Ovary (tissue), 7 donors: ENCODE measurements at regions not wholly inside any gene's neighbourhood (a gene's known extent, or its start where the extent isn't known, plus 50 kb on each side); places are given as distances from the start of the nearest gene placed in this dataset.

Experiments used
- DNase-seq, 5 donors: peaks; one replicate each; pipeline ENCODE4 v3.0.0-alpha.2; 2019 to 2020
- H3K27ac ChIP-seq, 2 donors: fragments of 200-600 bp; one replicate each; pipeline versions ENCODE4 v1.5.1 to v1.8.0; 2019 to 2022
- H3K27me3 ChIP-seq: fragments of 200-600 bp; one replicate; pipeline ENCODE4 v1.8.0; 2022
- H3K36me3 ChIP-seq: fragments of 200-600 bp; sonication (generic); one replicate; pipeline ENCODE4 v1.5.1; 2019
- H3K4me1 ChIP-seq: one replicate; pipeline ENCODE4 v1.8.1; 2013; ENCODE audit warnings: mild to moderate bottlenecking, moderate library complexity; ENCODE audit not compliant: insufficient read depth
- H3K4me3 ChIP-seq: fragments of 200-600 bp; sonication (generic); one replicate; pipeline ENCODE4 v1.5.1; 2017
- H3K9me3 ChIP-seq, 2 donors: fragments of 200-600 bp in 1 of 2; sonication (generic) in 1 of 2; one replicate each; pipeline versions ENCODE4 v1.5.1 to v1.8.1; 2013 to 2019; ENCODE audit warnings: mild to moderate bottlenecking in 1 of 2, moderate library complexity in 1 of 2
- EP300 ChIP-seq: sonication (generic); formaldehyde crosslinking; IDR thresholded peaks from one replicate; pipeline ENCODE4 v1.6.1; 2017; ENCODE audit warnings: antibody characterized with exemption
- POLR2A ChIP-seq: fragments of 450-650 bp; IDR thresholded peaks from one replicate; pipeline ENCODE4 v1.6.1; 2017; ENCODE audit warnings: antibody characterized with exemption, mild to moderate bottlenecking, moderate library complexity
- WGBS, 3 donors: extraction: QIAGEN DNeasy Blood & Tissue Kit in 1 of 3; methylation state at CpG; one replicate each; pipeline versions ENCODE4 v1.1.5 to v1.1.7; 2013 to 2017; 5-methylcytosine and 5-hydroxymethylcytosine counted together
- intact Hi-C, 4 donors: fragments of 100-400 bp; cut with DNase I; formaldehyde crosslinking; loops; one replicate each; pipeline versions ENCODE4 v1.11.0 to v1.15.1; 2022 to 2023
- TF ChIP-seq, protein P1 (sequence below), 3 donors: fragments of 450-650 bp in 2 of 3; fragments of 200-600 bp in 1 of 3; IDR thresholded peaks; one replicate each; pipeline versions ENCODE4 v1.5.1 to v1.8.0; 2016 to 2022; ENCODE audit warnings: antibody characterized with exemption in 3 of 3, mild to moderate bottlenecking in 1 of 3
- donor health status: DM: no; HTN: no; CAD: no; lungs with moderate emphysema.
- donor health status: DM: no; HTN: no; CAD: no.
- donor health status: Bipolar disorder and iron deficiency.
- donor health status: DM: no; HTN: no; CAD: no.
- donor health status: DM: yes; HTN: yes; CAD: no.

DNA sequence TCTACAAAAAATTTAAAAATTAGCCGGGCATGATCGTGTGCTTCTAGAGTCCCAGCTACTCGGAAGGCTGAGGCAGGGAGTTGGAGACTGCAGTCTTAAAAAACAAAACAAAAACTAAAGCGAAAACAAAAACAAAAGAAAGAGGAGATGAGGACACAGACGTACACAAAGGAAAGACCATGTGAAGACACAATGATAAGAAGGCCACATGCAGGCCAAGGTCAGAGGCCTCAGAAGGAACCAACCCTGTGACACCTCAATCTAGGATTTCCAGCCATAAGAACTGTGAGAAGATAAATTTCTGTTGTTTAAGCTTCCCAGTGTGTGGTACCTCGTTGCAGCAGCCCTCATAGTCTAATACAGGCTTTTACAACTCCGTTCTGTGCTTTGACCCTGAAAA, 177.0 kb upstream of the ATP6AP2 start:
- Histone ChIP-seq H3K27ac (no peak overlapping the region), H3K4me1 (no peaks in the 10 kb centered on the region), H3K4me3 (no peak overlapping the region), H3K27me3 (no peaks in the 10 kb centered on the region), H3K9me3 (no peaks in the 10 kb centered on the region), H3K36me3 (no peaks in the 10 kb centered on the region)
- no peak for DNase-seq
- TF ChIP-seq, protein P1, sequence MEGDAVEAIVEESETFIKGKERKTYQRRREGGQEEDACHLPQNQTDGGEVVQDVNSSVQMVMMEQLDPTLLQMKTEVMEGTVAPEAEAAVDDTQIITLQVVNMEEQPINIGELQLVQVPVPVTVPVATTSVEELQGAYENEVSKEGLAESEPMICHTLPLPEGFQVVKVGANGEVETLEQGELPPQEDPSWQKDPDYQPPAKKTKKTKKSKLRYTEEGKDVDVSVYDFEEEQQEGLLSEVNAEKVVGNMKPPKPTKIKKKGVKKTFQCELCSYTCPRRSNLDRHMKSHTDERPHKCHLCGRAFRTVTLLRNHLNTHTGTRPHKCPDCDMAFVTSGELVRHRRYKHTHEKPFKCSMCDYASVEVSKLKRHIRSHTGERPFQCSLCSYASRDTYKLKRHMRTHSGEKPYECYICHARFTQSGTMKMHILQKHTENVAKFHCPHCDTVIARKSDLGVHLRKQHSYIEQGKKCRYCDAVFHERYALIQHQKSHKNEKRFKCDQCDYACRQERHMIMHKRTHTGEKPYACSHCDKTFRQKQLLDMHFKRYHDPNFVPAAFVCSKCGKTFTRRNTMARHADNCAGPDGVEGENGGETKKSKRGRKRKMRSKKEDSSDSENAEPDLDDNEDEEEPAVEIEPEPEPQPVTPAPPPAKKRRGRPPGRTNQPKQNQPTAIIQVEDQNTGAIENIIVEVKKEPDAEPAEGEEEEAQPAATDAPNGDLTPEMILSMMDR (IDR thresholded peaks at IDR 0.05) = no peak
- TF ChIP-seq EP300 (no peak), POLR2A (no peak)
- intact Hi-C loops = no loop called here
- WGBS, 3 donors = 45 to 68% (median 54%) methylated on average over 7 of the region's 7 CpGs

DNA sequence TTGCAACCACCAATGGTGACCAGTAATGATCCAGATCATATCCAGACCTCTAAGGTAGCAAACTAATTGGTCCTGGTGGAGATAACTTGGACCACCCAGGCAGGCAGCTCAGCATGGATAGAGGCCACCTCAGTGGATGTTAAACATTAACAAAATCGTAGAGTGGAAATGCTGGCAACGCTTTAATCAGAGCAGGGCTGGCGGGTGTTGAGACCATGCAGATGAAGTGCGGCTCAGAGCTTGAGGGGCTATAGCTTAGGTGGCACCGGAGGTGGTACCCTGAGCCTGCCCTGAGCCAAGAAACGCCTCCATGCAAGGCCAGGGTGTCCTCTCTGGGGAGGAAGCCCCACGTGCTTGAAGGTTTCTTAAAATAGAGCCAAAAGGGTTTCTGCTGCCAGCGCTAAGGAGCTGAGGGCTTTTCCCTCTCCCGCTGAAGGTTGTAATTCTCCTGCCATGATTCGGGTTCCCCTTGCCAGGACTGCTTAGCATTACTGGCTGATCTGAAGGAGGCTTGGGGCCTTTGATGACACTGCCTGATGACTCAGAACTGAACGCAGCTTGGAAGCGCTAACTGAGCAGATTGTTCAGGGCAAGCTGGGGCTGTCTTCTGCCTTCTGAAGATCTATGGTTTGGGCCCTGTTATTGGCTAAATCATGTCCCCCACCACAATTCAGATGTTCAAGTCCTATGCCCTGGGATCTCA, 177.8 kb upstream of the ATP6AP2 start:
- WGBS, 3 donors = 41 to 47% (median 41%) methylated on average over 12 of the region's 12 CpGs
- no peaks in the 10 kb centered on the region for H3K4me1 ChIP-seq
- intact Hi-C loops = no loop called here
- H3K27me3 ChIP-seq = no peaks in the 10 kb centered on the region
- H3K9me3 ChIP-seq = no peaks in the 10 kb centered on the region
- TF ChIP-seq, protein P1 (IDR thresholded peaks at IDR 0.05) = no peak
- TF ChIP-seq EP300 (no peak), POLR2A (no peak)
- no peaks in the 10 kb centered on the region for H3K36me3 ChIP-seq
- H3K27ac ChIP-seq = no peak overlapping the region
- DNase-seq = peak; percentile 30 to 43 (median 37)
- H3K4me3 ChIP-seq = no peak overlapping the region

DNA sequence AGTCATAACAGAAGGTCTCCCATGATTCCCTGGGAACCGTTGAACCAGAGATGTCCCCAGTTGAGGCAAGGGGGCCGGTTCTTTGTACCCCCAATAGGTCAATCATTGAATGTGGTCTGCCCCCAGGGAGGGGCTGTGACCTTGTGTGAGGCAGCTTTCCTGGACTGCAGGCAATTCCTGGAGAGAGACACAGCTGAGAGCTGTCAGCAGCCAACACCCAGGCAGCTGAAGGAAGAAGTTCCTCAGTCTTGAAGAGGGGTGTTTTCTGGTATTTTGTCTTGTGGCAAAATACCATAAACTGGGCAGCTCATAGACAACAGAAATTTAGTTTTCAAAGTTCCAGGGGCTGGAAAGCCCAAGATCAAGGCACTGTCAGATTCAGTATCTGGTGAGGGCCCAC, 185.7 kb upstream of the ATP6AP2 start:
- Histone ChIP-seq H3K9me3 (no peaks in the 10 kb centered on the region), H3K27me3 (no peaks in the 10 kb centered on the region), H3K36me3 (no peaks in the 10 kb centered on the region), H3K4me1 (no peaks in the 10 kb centered on the region), H3K4me3 (no peak overlapping the region), H3K27ac (no peak overlapping the region)
- intact Hi-C loops = no loop called here
- no peak for DNase-seq
- TF ChIP-seq EP300 = no peak
- TF ChIP-seq, protein P1 (IDR thresholded peaks at IDR 0.05) = no peak
- no peak for TF ChIP-seq POLR2A
- WGBS, 3 donors = 63 to 72% (median 68%) methylated on average over 2 of the region's 2 CpGs

DNA sequence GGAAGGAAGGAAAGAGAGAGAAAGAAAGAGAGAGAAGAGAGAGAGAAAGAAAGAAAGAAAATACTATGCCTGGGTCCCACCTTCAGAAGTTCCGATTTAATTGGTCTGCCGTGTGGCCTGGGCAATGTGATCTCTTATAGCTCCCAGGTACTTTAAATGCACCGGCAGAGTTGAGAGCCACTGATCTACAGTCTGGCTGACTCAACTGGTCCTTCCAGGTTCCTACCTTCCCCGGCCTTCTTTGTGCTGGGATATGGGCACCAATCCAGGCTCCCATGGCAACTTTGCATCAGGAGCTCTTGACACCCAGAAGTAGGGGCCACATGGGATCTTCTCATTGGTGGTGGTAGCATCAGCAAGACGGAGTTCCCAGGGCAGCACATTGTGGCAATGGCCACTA, 186.5 kb upstream of the ATP6AP2 start:
- no peak for DNase-seq
- Histone ChIP-seq H3K9me3 (no peaks in the 10 kb centered on the region), H3K36me3 (no peaks in the 10 kb centered on the region), H3K27me3 (no peaks in the 10 kb centered on the region), H3K4me1 (no peaks in the 10 kb centered on the region), H3K27ac (no peak overlapping the region), H3K4me3 (no peak overlapping the region)
- intact Hi-C loops = no loop called here
- 86 to 89% (median 88%) methylated on average over 5 of the region's 5 CpGs for WGBS, 3 donors
- TF ChIP-seq EP300 = no peak
- no peak for TF ChIP-seq POLR2A
- TF ChIP-seq, protein P1 (IDR thresholded peaks at IDR 0.05) = no peak
